Endothelial cell (in vitro differentiated cells): ENCODE measurements at regions not wholly inside any gene's neighbourhood (a gene's known extent, or its start where the extent isn't known, plus 50 kb on each side); places are given as distances from the start of the nearest gene placed in this dataset.

Experiments
- DNase-seq: peaks from one replicate; pipeline ENCODE4 v3.0.0; 2021; ENCODE audit warnings: low spot score
- H3K27ac Mint-ChIP-seq: one replicate; pipeline ENCODE4 v1.8.0; 2021; ENCODE audit warnings: mixed read lengths, inconsistent platforms; ENCODE audit not compliant: unreplicated experiment
- H3K27me3 Mint-ChIP-seq: one replicate; pipeline ENCODE4 v1.8.0; 2021; ENCODE audit warnings: mild to moderate bottlenecking, moderate library complexity, mixed read lengths, inconsistent platforms; ENCODE audit not compliant: unreplicated experiment
- H3K36me3 Mint-ChIP-seq: one replicate; pipeline ENCODE4 v1.8.0; 2021; ENCODE audit warnings: mild to moderate bottlenecking, low read depth, mixed read lengths, inconsistent platforms; ENCODE audit not compliant: unreplicated experiment
- H3K4me1 Mint-ChIP-seq: one replicate; pipeline ENCODE4 v1.8.0; 2021; ENCODE audit warnings: mild to moderate bottlenecking, mixed read lengths, inconsistent platforms; ENCODE audit not compliant: unreplicated experiment
- H3K4me3 Mint-ChIP-seq: one replicate; pipeline ENCODE4 v1.8.0; 2021; ENCODE audit warnings: mild to moderate bottlenecking, mixed read lengths, inconsistent platforms; ENCODE audit not compliant: unreplicated experiment
- H3K9me3 Mint-ChIP-seq: one replicate; pipeline ENCODE4 v1.8.0; 2021; ENCODE audit warnings: mixed read lengths, inconsistent platforms; ENCODE audit not compliant: unreplicated experiment
- CTCF ChIP-seq: fragments of 200-600 bp; sonication (generic); IDR thresholded peaks from one replicate; pipeline ENCODE4 v1.5.0; 2021; ENCODE audit warnings: antibody characterized with exemption; ENCODE audit not compliant: unreplicated experiment

GRCh38 chr6:82832811-82833210, 232.8 kb downstream of the UBE3D start:
- no peak for DNase-seq
- Mint-ChIP-seq H3K27ac (no peak overlapping the region), H3K36me3 (no peaks in the 10 kb centered on the region), H3K27me3 (peaks cover 7% of the 10 kb centered on the region), H3K9me3 (no peaks in the 10 kb centered on the region), H3K4me3 (no peak overlapping the region), H3K4me1 (no peaks in the 10 kb centered on the region)
- no peak for TF ChIP-seq CTCF

GRCh38 chr6:82833481-82833880, 232.2 kb downstream of the UBE3D start:
- no peak for DNase-seq
- Mint-ChIP-seq H3K27me3 (peaks cover 5% of the 10 kb centered on the region), H3K4me3 (no peak overlapping the region), H3K4me1 (no peaks in the 10 kb centered on the region), H3K27ac (no peak overlapping the region), H3K36me3 (no peaks in the 10 kb centered on the region), H3K9me3 (no peaks in the 10 kb centered on the region)
- no peak for TF ChIP-seq CTCF

GRCh38 chr6:82836022-82836575, 229.5 kb downstream of the UBE3D start:
- no peaks in the 10 kb centered on the region for H3K36me3 Mint-ChIP-seq
- peaks cover 5% of the 10 kb centered on the region for H3K27me3 Mint-ChIP-seq
- no peak for DNase-seq
- no peak overlapping the region for H3K4me3 Mint-ChIP-seq
- H3K9me3 Mint-ChIP-seq, result no peaks in the 10 kb centered on the region
- no peaks in the 10 kb centered on the region for H3K4me1 Mint-ChIP-seq
- no peak for TF ChIP-seq CTCF
- H3K27ac Mint-ChIP-seq, result no peak overlapping the region

GRCh38 chr6:82840571-82840970, 225.1 kb downstream of the UBE3D start:
- Mint-ChIP-seq H3K27me3 (peaks cover 4% of the 10 kb centered on the region), H3K9me3 (no peaks in the 10 kb centered on the region), H3K36me3 (no peaks in the 10 kb centered on the region), H3K4me3 (no peak overlapping the region), H3K27ac (no peak overlapping the region), H3K4me1 (no peaks in the 10 kb centered on the region)
- no peak for DNase-seq
- no peak for TF ChIP-seq CTCF

GRCh38 chr6:82841309-82841708, 224.3 kb downstream of the UBE3D start:
- no peak for DNase-seq

More at GRCh38 chr6:82841309-82841708, 224.3 kb downstream of the UBE3D start:
- TF ChIP-seq CTCF, result no peak
- no peaks in the 10 kb centered on the region for H3K4me1 Mint-ChIP-seq
- H3K4me3 Mint-ChIP-seq, result no peak overlapping the region
- no peaks in the 10 kb centered on the region for H3K9me3 Mint-ChIP-seq
- no peaks in the 10 kb centered on the region for H3K36me3 Mint-ChIP-seq
- peaks cover 4% of the 10 kb centered on the region for H3K27me3 Mint-ChIP-seq
- no peak overlapping the region for H3K27ac Mint-ChIP-seq
